ENCODE measurements at regions not wholly inside any gene's neighbourhood (a gene's known extent, or its start where the extent isn't known, plus 50 kb on each side); places are given as distances from the start of the nearest gene placed in this dataset.

DNA sequence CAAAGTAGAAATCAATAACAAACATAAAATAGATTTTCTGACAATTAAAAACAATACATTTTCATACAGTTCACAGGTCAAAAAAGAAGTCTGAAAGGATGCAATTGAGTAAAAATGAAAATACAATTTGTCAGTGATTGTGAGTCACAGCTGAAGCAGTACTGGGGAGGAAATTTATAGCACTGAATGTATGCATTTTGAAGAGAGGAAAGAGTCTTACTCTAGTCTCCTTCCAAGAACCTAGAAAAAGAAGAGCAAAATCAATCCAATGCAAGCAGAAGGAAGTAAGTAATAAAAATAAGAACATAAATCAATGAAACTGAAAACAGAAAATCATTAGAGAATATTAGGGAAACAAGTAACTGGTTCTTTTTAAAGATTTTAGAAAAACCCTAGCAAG, 507.2 kb upstream of the IGFBP3 start:
- no peak for TF ChIP-seq CTCF (IDR thresholded peaks at IDR 0.05)
- no peak for TF ChIP-seq POLR2A (IDR thresholded peaks at IDR 0.05)
